Right renal pelvis (tissue), 4 donors: ENCODE measurements at regions not wholly inside any gene's neighbourhood (a gene's known extent, or its start where the extent isn't known, plus 50 kb on each side); places are given as distances from the start of the nearest gene placed in this dataset.
"Not testable (repeated sequence)": the region's sequence is repeated elsewhere in the genome, so short reads cannot be mapped to it uniquely, and the experiment has no call there.

Experiments used
- DNase-seq, 4 donors: peaks; one replicate each; pipeline ENCODE4 v3.0.0-alpha.2; 2013; ENCODE audit warnings: low read depth in 4 of 4, low spot score in 3 of 4, missing footprints in 1 of 4

DNA sequence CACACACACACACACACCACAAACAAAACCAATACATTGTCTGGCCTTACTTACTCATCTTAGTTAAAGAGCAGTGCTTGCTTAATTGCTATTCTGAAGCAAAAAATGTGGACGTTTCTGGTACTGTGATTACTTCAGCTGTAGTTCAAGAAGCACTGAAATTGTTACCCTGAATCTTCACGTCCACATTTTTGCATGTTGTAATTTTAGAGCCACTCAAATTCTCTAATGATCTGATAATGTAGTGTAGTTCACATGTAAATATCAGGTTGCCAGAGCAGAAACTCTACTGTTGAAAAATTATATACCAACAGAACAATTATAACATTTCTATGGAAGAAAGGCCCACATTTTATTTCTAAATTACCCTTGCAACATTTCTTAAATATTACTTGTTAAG lies 1451.1 kb downstream of the GATA3 start:
- no peak for DNase-seq

DNA sequence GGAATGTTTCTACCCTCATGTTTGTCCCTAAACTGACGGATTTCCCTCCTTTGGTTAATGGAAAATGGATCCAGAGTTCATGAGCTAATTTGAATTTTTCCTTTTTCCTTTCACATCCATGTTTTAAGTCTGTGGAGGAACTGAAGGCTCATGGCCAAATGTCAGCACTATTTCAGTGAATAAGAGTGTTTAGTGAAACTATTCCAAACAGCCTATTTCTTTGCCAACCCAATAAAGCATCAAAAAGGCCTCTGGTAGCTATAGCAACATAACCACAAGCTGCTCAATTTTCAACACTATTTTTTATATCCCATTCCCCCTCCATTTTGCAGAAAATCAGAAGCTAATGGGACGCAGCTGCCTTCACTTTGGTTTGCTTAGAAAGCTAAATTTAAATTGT lies 1454.1 kb downstream of the GATA3 start:
- peak; percentile 7 to 24 (median 14) for DNase-seq

DNA sequence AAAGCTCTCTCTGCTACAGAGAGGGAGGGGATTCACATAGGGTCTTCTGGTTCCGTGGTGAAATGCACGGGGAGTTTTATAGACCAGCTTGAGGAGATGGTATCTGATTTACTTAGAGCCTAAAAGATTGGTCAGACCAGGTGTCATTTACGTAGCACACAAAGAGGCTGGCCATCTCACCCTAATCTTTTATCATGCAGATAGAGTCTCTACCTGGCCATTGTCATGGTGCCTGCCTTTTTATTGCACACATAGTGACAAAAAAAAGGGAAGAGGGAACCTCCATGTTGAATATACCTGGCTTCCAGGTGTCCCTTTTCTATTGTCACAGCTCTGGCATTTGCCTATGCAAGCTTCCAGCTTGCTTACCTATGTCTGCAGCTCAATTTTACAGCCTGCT lies 1456.1 kb downstream of the GATA3 start:
- DNase-seq = no peak

DNA sequence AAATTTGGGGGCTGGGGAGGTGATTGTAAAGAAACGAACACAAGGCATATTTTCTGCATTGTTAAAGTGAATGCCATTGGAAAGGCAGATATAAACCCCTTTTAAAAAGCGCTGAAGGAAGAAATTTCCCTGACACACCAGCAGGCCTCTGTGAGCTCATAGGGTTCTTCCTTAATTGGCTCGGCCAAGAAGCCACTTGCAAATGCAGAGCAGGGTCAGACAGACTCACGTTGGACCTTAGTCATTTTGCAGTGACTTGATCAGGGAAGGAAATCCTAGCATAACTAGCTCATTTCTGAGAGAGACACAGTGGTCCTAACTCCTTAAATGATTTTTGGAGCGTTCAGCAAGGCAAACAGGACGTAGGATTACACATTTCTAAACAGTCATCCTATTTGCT lies 1461.4 kb downstream of the GATA3 start:
- DNase-seq = no peak

DNA sequence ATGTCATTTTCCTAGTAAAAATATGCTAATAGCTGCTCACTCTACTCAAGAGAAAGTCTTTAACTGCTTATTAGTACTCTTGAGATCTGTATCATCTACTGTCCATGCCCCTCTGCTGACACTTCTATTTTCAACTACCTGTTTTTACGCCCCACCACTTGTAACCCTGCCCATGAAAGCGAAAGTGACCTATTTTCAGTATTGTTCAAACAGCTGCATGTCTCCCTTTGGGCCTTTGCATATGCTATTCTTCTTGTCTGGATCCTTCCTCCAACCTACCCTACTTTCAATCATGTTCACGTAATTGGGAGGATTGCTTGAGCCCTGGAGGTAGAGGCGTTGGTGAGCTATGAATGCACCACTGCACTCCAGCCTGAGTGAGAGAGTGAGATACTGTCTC lies 1481.3 kb downstream of the GATA3 start:
- DNase-seq = no peak

DNA sequence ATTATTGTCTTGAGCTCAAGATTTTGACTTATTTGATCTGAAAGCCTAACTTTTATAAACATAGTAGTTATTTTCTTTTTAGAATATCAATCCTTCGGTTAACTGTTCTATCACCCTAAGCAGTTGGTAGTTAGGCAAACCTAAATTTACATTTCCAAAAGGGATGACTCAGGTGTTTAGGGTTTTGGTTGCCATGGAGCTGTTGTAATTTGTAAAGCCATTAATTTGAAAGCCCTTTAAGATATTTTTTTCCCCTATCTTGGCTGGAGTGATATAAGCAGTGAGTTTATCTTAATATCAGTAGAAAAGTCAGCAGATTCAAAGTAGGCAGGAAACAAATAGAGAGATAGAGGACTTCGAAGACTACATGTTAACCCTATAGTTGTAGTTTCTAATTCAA lies 1472.6 kb upstream of the CELF2 start:
- DNase-seq = no peak

DNA sequence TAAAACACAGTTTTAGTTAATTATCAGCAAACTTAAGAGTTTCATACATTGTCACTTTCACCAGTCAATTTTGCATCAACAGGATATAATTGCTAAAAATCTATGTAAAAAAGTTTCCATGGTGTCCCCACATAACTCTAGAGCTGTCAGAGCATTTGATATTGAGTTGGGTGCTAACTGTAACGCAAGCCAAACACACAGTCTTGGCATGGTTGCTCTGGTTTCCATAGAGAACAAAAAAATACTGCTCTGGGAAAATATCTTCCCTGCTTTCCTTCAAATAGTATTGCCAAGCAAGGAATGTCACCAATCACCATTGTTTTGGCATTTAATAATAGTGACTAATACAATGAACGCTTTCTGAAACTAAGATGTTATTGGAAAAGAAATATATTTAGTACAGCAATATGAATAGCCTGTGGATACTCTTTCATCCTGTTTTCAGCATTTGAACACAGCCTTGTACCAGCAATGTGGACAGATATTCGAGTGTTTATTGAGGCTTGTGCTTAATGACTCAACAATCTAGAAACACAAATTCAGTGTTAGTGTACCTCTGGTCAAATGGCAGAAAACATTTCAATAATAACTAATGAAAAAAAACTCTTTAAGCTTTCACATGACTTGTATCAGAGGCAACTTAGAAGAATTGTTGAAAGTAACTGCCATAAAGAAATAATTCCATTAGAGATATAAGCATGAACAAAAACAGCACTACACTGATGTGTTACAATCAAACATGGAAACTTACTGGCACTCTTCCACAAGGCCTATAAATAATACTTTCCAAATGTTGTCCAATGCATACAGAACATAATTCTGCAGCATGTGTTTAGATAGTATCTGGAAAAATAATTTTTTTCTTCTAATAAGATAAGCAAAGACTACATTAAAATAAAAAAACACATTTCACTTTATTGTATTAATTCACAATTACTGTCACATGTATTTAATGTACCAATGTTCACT lies 1469.5 kb upstream of the CELF2 start:
- no peak for DNase-seq

DNA sequence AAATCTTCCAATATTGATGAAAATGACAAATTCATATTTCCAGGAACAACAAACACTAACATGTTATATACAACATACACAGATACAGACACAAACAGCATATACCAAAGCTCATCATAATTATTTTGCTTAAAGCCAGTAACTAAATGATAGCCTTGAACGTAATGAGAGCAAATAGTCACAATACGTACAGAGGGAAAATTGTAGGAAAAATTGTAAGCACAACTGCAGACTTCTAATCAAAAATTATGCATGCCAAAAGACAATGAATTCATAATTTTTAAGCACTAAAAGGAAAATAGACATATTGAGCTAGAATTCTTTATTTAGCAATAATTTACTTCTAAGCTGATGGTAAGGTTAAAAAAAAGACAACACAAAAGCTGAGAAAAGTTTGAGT lies 1466.9 kb upstream of the CELF2 start:
- DNase-seq = no peak

DNA sequence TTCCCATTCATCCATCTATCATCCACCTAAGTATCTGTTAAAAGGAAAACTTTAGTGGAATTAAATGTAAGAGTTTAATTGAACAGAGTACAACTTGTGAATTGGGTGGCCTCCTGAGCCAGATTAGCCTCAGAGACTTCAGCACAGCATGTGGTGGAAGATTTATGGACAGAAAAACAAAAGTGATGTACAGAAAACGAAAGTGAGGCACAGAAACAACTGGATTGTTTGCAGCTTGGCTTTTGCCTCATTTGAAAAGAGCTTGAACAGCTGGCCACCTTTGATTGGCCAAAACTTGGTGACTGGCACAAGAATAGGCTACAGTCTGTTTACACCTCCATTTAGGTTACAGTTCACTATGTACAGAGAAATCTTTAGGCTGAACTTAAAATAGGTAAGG lies 1463.4 kb upstream of the CELF2 start:
- DNase-seq = no peak

DNA sequence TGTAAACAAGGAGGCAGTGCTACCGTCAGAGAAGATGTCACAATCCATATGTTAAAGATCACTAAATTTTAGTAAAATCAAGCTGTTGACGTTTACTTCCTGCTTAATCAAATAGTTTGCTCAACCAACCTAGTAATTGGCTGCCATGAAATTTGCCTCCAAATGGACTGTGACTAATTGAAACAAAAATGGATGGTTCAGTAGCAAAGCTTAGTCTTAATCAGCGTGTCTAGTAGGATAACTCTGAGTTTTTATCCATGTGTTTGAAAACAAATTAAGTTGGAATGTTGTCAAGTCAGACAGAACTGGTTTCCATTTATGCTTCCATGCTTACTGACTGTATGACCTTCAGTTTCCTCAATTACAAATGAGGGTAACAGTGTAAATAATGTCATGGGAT lies 1456.7 kb upstream of the CELF2 start:
- DNase-seq = no peak

DNA sequence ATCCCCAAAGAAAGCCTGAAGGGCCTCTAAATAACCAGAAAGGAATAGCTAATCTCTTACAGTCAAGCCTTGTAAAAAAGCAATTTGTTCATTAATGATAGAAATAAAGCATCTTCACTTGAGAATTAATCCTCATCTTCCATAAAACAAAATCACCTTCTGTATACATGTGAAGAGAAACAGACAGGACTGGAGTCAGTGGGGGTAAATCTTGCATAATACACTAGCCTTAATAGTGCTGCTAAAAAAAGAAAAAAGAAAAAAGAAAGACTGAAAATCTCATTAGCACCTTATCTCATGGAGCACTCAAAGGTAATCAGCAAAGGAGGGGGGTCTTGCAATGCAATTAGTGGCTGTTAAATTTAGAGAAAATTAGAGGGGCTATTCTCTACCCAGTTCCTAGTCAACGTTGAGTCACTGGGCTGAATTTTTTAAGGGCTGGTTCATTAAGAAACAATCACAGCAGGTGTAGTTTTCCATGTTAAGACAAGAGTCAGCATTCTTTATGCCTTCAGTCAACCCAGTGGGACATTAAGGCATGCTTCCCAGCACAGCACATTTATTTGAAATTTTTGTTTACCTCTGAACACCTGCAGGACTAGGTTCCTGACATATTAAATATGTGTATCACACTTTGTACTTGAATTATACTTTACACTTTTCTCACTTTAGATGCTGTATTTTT lies 1455.7 kb upstream of the CELF2 start:
- DNase-seq = no peak

DNA sequence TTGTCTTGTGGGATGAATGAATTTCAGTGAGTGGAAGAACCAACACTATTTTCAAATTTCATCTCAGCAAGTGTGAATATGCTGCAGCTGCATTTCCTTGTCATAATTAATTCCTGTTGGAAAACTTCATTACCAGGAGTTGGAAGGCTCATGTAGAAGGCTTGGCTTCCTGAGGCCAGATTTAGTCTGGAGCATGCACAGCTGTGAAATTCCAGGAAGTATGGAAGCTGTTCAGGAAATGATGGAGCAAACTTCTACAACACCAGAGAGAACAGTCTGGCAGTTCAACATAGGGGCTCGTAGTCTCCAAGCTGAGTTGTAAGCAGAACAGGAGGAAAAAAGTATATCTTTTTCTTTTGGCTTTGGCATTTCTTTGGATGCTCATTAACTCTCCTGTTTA lies 1439.9 kb upstream of the CELF2 start:
- no peak for DNase-seq

DNA sequence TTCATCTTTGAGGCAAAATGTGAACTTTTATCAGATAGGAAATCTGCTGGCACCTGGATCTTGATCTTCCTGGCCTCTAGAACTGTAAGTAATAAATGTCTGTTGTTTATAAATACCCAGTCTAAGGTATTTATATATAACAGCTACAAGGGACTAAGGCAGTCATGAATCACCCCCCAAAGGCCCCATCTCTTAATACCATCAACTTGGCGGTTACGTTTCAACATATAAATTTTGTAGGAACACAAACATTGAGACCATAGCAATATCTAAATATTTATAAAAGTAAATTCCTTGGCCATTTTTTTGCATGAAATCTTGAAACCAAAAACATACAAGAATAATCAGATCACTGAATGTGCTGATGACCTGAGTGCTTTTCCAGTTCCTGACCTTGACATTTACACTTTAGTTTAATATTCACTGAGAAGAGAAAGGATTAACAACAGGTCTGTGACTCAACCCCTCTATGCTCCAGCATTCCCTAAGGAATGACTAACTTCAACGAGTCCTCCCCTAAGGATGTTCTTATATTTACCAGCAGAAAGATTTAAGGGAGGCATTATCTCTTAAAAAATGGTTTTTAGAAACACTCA lies 1438.5 kb upstream of the CELF2 start:
- DNase-seq = no peak

DNA sequence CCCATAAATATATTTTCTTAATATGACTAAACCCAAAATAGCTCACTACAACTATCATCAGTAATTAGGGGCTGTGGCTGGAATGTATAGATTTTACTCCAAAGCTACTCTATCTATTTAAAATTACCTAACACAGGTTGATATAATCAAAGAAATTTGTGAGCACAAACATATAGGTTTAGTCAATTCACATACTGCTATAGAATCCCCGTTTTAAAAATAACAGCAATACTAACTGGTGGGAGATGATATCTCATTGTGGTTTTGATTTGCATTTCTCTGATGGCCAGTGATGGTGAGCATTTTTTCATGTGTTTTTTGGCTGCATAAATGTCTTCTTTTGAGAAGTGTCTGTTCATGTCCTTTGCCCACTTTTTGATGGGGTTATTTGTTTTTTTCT lies 1434.9 kb upstream of the CELF2 start:
- DNase-seq = not testable (repeated sequence)

DNA sequence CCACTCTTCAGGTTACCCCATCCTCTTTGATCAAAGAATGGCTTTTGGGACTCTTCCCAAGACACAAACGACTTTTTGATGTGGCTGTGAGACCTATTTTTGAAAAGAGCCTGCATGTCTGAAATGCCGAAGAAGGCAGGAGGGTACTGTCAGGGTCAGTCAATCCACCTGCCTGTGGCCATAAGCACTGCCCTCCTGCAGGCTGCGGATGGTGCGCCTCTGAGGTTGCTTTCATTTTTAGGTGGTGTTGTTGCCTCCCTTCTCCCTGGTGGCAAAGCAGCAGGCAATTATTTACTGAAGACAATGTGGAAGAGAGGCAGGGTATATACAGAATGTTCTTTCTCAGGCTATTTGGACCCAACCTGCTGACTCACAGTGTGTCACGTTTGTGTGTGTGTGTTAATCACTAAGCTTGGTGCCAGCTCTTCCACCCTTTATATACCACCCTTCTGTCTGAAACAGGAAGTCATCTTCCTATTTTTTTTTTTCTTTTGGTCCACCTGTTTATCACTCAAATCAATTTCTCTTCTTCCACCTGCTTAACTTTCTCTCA lies 1421.2 kb upstream of the CELF2 start:
- no peak for DNase-seq

DNA sequence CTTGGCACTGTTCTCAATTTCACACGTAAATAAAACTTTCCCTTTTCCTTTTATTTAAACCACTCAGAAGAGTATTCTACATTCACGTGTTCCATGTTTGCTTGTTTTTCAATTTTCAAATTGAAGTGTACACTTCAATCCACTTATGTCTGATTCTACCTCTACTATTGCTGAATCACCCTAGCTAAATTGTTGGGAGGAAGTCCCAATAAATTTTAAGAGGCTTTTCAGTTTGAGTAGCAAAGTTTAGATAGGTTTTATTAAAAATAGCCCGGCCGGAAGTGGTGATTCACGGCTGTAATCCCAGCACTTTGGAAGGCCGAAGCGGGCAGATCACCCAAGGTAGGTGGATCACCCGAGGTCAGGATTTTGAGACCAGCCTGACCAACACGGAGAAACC lies 1414.7 kb upstream of the CELF2 start:
- DNase-seq = no peak

DNA sequence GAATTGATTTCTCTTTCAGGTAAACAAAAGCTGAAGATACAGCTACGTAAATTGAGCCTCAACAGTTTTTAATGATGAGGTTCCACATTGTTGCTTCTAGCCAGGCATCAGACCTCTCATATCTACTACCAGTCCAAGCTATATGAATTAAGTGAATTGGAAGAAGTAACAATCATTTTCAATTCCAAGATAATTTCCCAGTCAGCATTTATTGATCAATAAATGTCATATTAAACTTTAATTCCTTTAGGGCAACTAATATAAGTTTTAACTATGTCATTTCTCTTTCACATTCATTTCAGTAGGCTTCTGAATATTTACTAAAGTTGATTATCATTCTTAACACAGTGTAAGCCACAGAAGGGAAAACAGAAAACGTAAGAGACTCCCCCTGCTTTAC lies 1413.7 kb upstream of the CELF2 start:
- no peak for DNase-seq

DNA sequence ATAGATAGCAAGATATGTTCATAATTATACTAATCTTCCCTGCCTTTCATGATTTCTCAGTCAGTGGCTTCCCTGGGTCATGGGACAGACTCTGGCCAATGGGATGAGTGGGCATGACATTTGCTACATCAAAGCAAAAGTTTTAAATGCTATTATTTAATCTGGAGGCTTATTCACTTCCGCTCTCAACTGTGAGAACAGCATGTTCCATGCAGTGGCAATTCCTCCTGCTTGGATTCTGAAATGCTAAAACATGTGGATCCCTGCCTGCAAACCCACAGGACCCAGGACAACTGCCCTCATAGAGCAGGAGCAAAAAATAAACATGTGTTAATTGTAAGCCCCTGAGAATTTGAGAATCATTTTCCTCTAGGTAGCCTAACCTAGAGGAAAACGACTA lies 1412.4 kb upstream of the CELF2 start:
- no peak for DNase-seq

DNA sequence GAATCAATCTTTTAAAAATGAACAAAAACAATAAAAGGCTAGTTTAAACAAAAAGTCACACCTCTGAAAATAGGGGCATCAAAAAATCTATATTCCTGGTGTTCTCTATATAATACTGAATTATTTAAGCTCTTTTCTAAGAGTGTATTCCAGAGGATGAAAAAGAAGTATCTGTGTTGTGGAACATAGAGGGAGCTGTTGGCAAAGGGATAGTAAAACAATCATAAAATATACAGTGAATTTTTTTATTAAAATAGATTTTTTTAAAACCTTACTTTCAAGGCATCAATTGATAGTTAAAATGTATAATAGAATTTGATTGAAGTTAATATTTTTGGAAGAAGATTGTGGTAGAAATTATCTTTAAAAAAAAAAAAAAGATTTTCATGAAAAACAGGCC lies 1409.1 kb upstream of the CELF2 start:
- peak in 1 of 4 donors; percentile 8 for DNase-seq

DNA sequence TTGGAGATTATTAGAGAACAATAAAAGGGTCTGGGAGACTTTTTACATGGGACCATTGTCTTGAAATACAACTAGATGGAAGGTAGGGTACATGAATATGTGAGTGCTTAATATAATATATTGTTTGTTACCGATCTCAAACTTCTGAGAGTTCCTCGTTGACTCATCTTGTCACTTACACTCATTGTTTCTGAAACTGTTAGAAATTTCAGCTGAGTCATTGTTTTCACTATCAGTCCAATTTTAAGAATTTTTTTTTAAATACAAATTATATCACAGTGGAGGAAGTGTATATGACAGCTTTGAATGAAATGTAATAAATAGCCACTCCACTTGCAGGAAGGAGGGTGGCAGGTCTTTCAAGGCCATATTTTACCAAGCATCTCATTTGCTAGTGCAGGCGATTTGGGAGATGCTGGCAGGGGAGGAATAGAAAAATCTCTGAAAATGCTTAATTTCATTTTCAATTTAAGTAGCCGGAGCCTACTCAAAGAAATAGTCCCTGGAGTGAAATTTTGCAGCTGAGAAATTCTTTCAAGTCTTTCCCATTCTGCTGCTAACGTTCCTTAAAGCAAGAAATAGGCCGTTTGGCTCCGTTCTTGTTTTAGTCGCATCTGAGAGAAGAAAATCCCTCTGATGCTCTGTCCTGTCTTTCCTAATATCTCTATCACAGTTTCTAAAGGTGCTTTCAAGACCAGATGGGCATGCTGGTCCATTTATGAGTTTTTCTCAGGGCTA lies 1404.2 kb upstream of the CELF2 start:
- DNase-seq = no peak

DNA sequence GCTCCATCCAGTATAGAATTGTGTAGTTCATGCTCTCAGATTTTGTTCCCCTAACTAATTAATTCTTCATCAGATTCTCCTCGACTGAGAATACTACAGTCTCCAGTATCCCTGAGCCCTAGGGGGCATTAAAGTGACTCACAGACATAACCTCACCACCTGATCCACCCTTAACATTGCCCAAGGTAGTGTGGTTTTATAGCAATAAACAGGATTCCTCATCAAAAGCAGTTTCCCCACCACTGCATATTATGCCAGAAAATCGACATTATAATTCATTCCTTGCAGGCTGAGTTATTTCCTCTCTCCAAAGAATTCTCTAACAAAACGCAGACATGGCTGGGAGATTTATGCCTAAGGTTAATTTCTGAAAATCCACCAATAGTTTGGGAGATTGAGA lies 1402.5 kb upstream of the CELF2 start:
- no peak for DNase-seq
